ENCODE measurements at regions not wholly inside any gene's neighbourhood (a gene's known extent, or its start where the extent isn't known, plus 50 kb on each side); places are given as distances from the start of the nearest gene placed in this dataset.

GRCh38 chr9:29875547-29875946, 2302.3 kb upstream of the C9orf72 start:
- TF ChIP-seq VEZF1 (CRISPR knock-in tag; IDR thresholded peaks at IDR 0.05) (no peak), GABPB1 (CRISPR knock-in tag; IDR thresholded peaks at IDR 0.05) (no peak)
- no TSS peak for BruUV-seq (replicated peaks)
- no peaks in the 10 kb centered on the region for H3K9me3 ChIP-seq (replicated peaks; ENCODE audit: control insufficient read depth, insufficient read depth, low read depth, low read length)
- intact Hi-C loops (cut with micrococcal nuclease) (no loop called here), in situ Hi-C loops (cut with MboI) (no loop called here)
- no peaks in the 10 kb centered on the region for H3K79me2 ChIP-seq (ENCODE audit: control insufficient read depth, insufficient read depth, low read length)
- H3K36me3 ChIP-seq (ENCODE audit: control insufficient read depth, insufficient read depth, low read length): no peaks in the 10 kb centered on the region
- no peaks in the 10 kb centered on the region for H3K27me3 ChIP-seq (ENCODE audit: control insufficient read depth in 2 of 2, insufficient read depth in 2 of 2, low read length in 2 of 2)
- CTCF ChIA-PET (ENCODE audit: low intra/inter-chr PET ratio): no interaction called here
- POLR2A ChIA-PET: no interaction called here
- H2AFZ ChIP-seq (ENCODE audit: low read depth, low read length): no peak overlapping the region
- H3K4me3 ChIP-seq: no peak overlapping the region
- FAIRE-seq (no peak), ATAC-seq (no peak), DNase-seq (ENCODE audit: extremely low read depth in 1 of 4, low spot score in 3 of 4) (no peak)
- no peak overlapping the region for H3K9ac ChIP-seq (ENCODE audit: insufficient read depth in 1 of 2, low read depth in 2 of 2, low read length in 2 of 2)
- H3K4me1 ChIP-seq (replicated peaks in 1 of 2; ENCODE audit: control insufficient read depth in 2 of 2, insufficient read depth in 2 of 2, low read length in 2 of 2): no peaks in the 10 kb centered on the region
- no peaks in the 10 kb centered on the region for H3K9me1 ChIP-seq (ENCODE audit: control insufficient read depth, insufficient read depth, low read length)
- no peaks in the 10 kb centered on the region for H4K20me1 ChIP-seq (replicated peaks; ENCODE audit: control insufficient read depth, insufficient read depth, low read length)
- no CpG with 5 or more reads among the region's 2 CpGs for WGBS (ENCODE audit: insufficient coverage, low coverage, missing lambda C conversion rate)
- H3K4me2 ChIP-seq (ENCODE audit: insufficient read depth, low read length): no peak overlapping the region
- no peak overlapping the region for H3K27ac ChIP-seq (ENCODE audit: extremely low read depth, low read depth, low read length)

- no CpG with 5 or more reads among the region's 2 CpGs for WGBS (ENCODE audit: insufficient coverage, low coverage, missing lambda C conversion rate)
- H2AFZ ChIP-seq (ENCODE audit: low read depth, low read length): no peak overlapping the region
- no TSS peak for BruUV-seq (replicated peaks)
- no peaks in the 10 kb centered on the region for H3K27me3 ChIP-seq (ENCODE audit: control insufficient read depth in 2 of 2, insufficient read depth in 2 of 2, low read length in 2 of 2)
- no peak for ATAC-seq
- H3K9me3 ChIP-seq (replicated peaks; ENCODE audit: control insufficient read depth, insufficient read depth, low read depth, low read length): no peaks in the 10 kb centered on the region
- H3K27ac ChIP-seq (ENCODE audit: extremely low read depth, low read depth, low read length): no peak overlapping the region
- in situ Hi-C loops (cut with MboI) (no loop called here), intact Hi-C loops (cut with micrococcal nuclease) (no loop called here)
- TF ChIP-seq PTBP1 (IDR thresholded peaks at IDR 0.05; ENCODE audit: low read depth, low read length) (no peak), CTBP1 (IDR thresholded peaks at IDR 0.05; ENCODE audit: borderline replicate concordance) (no peak), ETS2 (tag; IDR thresholded peaks at IDR 0.05; ENCODE audit: borderline replicate concordance, poor library complexity, severe bottlenecking) (no peak), RREB1 (CRISPR knock-in tag; IDR thresholded peaks at IDR 0.05) (no peak), JUNB (CRISPR knock-in tag; conservative IDR thresholded peaks at IDR 0.05) (no peak), ZNF740 (CRISPR knock-in tag; IDR thresholded peaks at IDR 0.05) (no peak), ZNF740 (tag; IDR thresholded peaks at IDR 0.05) (no peak)
- ChIA-PET POLR2A (no interaction called here), CTCF (ENCODE audit: low intra/inter-chr PET ratio) (no interaction called here)
- H4K20me1 ChIP-seq (replicated peaks; ENCODE audit: control insufficient read depth, insufficient read depth, low read length): no peaks in the 10 kb centered on the region
- H3K36me3 ChIP-seq (ENCODE audit: control insufficient read depth, insufficient read depth, low read length): no peaks in the 10 kb centered on the region
- H3K9me1 ChIP-seq (ENCODE audit: control insufficient read depth, insufficient read depth, low read length): no peaks in the 10 kb centered on the region
- no peak overlapping the region for H3K4me3 ChIP-seq
- FAIRE-seq: no peak
- H3K4me1 ChIP-seq (replicated peaks in 1 of 2; ENCODE audit: control insufficient read depth in 2 of 2, insufficient read depth in 2 of 2, low read length in 2 of 2): no peaks in the 10 kb centered on the region
- DNase-seq (ENCODE audit: extremely low read depth in 1 of 4, low spot score in 3 of 4): no peak
- H3K4me2 ChIP-seq (ENCODE audit: insufficient read depth, low read length): no peak overlapping the region
- H3K9ac ChIP-seq (ENCODE audit: insufficient read depth in 1 of 2, low read depth in 2 of 2, low read length in 2 of 2): no peak overlapping the region
- no peaks in the 10 kb centered on the region for H3K79me2 ChIP-seq (ENCODE audit: control insufficient read depth, insufficient read depth, low read length)
Measured at GRCh38 chr9:29882767-29883166, 2309.5 kb upstream of the C9orf72 start.

All from K562 (cell line).